AG04450 (cell line): ENCODE measurements at regions not wholly inside any gene's neighbourhood (a gene's known extent, or its start where the extent isn't known, plus 50 kb on each side); places are given as distances from the start of the nearest gene placed in this dataset.

Source experiments
- CTCF ChIA-PET: fragments of 300-600, 350-600 bp; formaldehyde crosslinking; extraction: SDS; loops from one replicate; lab custom pipeline; 2022; ENCODE audit warnings: antibody characterized with exemption, inconsistent platforms; lab: Charles Lee
- POLR2A ChIA-PET: fragments of 350-600 bp; formaldehyde crosslinking; extraction: SDS; loops from one replicate; lab custom pipeline; 2021; ENCODE audit warnings: antibody characterized with exemption, inconsistent platforms; lab: Yijun Ruan, JAX
- DNase-seq: peaks from one replicate; pipeline ENCODE4 v3.0.0-alpha.2; 2011; ENCODE audit warnings: low read depth, low spot score
- H3K27ac ChIP-seq: one replicate; pipeline ENCODE4 v1.5.1; 2012; ENCODE audit warnings: low read depth, low read length, control low read depth
- H3K27me3 ChIP-seq: one replicate; pipeline ENCODE4 v1.6.0; 2012; ENCODE audit warnings: low read length; ENCODE audit not compliant: control insufficient read depth, insufficient read depth
- H3K4me3 ChIP-seq: 2 replicates; pipeline ENCODE4 v1.5.1; 2011; ENCODE audit warnings: mild to moderate bottlenecking, low read depth, low read length, control low read depth
- H3K9me3 ChIP-seq: 2 replicates; pipeline ENCODE4 v1.5.1; 2012; ENCODE audit warnings: low read length; ENCODE audit not compliant: control insufficient read depth, insufficient read depth
- CTCF ChIP-seq: IDR thresholded peaks from 2 replicates; pipeline ENCODE4 v1.5.1; 2011; ENCODE audit warnings: low read depth, low read length, control low read depth, inconsistent platforms

- no peaks in the 10 kb centered on the region for H3K27me3 ChIP-seq
- H3K27ac ChIP-seq, result no peak overlapping the region
- POLR2A ChIA-PET, result no interaction called here
- no peak for TF ChIP-seq CTCF
- no peak overlapping the region for H3K4me3 ChIP-seq
- no peaks in the 10 kb centered on the region for H3K9me3 ChIP-seq
- DNase-seq, result no peak
- CTCF ChIA-PET, result no interaction called here
These were observed 94.4 kb downstream of the INHBA start for GRCh38 chr7:41608447-41608846.

GRCh38 chr7:41603985-41604384 lies 98.9 kb downstream of the INHBA start:
- TF ChIP-seq CTCF, result no peak
- Histone ChIP-seq H3K27ac (no peak overlapping the region), H3K9me3 (no peaks in the 10 kb centered on the region), H3K27me3 (no peaks in the 10 kb centered on the region), H3K4me3 (no peak overlapping the region)
- POLR2A ChIA-PET, result no interaction called here
- no peak for DNase-seq
- CTCF ChIA-PET, result no interaction called here

- H3K4me3 ChIP-seq, result no peak overlapping the region
- H3K27ac ChIP-seq, result no peak overlapping the region
- no peak for DNase-seq
- H3K9me3 ChIP-seq, result no peaks in the 10 kb centered on the region; the same call in 1 of the 2 replicates
- 0 out of 2 replicates have a peak, but pooled peaks have one; percentile 8 for TF ChIP-seq CTCF
- ChIA-PET CTCF (no interaction called here), POLR2A (no interaction called here)
- no peaks in the 10 kb centered on the region for H3K27me3 ChIP-seq
These were observed 103.1 kb downstream of the INHBA start for GRCh38 chr7:41599760-41600159.

GRCh38 chr7:41592794-41593193 lies 110.1 kb downstream of the INHBA start:
- no peak for TF ChIP-seq CTCF
- ChIA-PET CTCF (interaction anchor here (0.8 kb wide), 1 partner anchor 88 kb away, joined by 4 read pairs; no protein-coding TSS in a partner anchor), POLR2A (no interaction called here)
- Histone ChIP-seq H3K4me3 (no peak overlapping the region), H3K27me3 (no peaks in the 10 kb centered on the region), H3K9me3 (no peaks in the 10 kb centered on the region; the same call in 1 of the 2 replicates), H3K27ac (no peak overlapping the region)
- DNase-seq, result no peak

GRCh38 chr7:41592236-41592635 lies 110.7 kb downstream of the INHBA start:
- ChIA-PET CTCF (no interaction called here), POLR2A (no interaction called here)
- Histone ChIP-seq H3K27ac (no peak overlapping the region), H3K9me3 (no peaks in the 10 kb centered on the region; the same call in 1 of the 2 replicates), H3K4me3 (no peak overlapping the region), H3K27me3 (no peaks in the 10 kb centered on the region)
- no peak for TF ChIP-seq CTCF
- no peak for DNase-seq
